Common myeloid progenitor, CD34-positive (primary cell): ENCODE measurements at regions not wholly inside any gene's neighbourhood (a gene's known extent, or its start where the extent isn't known, plus 50 kb on each side); places are given as distances from the start of the nearest gene placed in this dataset.

Experiments
- CTCF ChIA-PET: fragments of 350-600 bp; sonication (Branson Sonifier 250); formaldehyde crosslinking; loops from one replicate; lab custom pipeline; 2021; ENCODE audit warnings: antibody characterized with exemption; lab: Charles Lee
- POLR2A ChIA-PET: fragments of 350-600 bp; sonication (Branson Sonifier 250); formaldehyde crosslinking; loops from one replicate; lab custom pipeline; 2021; ENCODE audit warnings: antibody characterized with exemption; lab: Charles Lee
- DNase-seq, 3 donors: peaks; one replicate each; pipeline versions ENCODE4 v3.0.0 to v3.0.0-alpha.2; 2013
- H3K27ac ChIP-seq, 2 experiments: 1 replicate in 1 of 2; 2 replicates in 1 of 2; pipeline ENCODE4 v1.7.0; 2013; ENCODE audit warnings: inconsistent platforms in 2 of 2, low read length in 2 of 2, mild to moderate bottlenecking in 2 of 2, low read depth in 1 of 2, moderate library complexity in 1 of 2; ENCODE audit not compliant: severe bottlenecking in 2 of 2, insufficient read depth in 1 of 2, poor library complexity in 1 of 2
- H3K27me3 ChIP-seq, 5 experiments: replicated peaks in 2 of 5; 1 replicate in 3 of 5; 2 replicates in 2 of 5; pipeline versions ENCODE4 v1.6.1 to v1.7.0; 2013; ENCODE audit warnings: low read length in 4 of 5, mild to moderate bottlenecking in 2 of 5, moderate library complexity in 2 of 5, inconsistent platforms in 1 of 5; ENCODE audit not compliant: insufficient read depth in 5 of 5, control insufficient read depth in 4 of 5
- H3K36me3 ChIP-seq, 4 experiments: 1 replicate in 2 of 4; 2 replicates in 2 of 4; pipeline versions ENCODE4 v1.6.1 to v1.7.0; 2013; ENCODE audit warnings: low read length in 3 of 4, control low read depth in 1 of 4, mild to moderate bottlenecking in 1 of 4; ENCODE audit not compliant: control insufficient read depth in 4 of 4, insufficient read depth in 4 of 4
- H3K4me1 ChIP-seq, 4 experiments: 1 replicate in 3 of 4; 2 replicates in 1 of 4; pipeline versions ENCODE4 v1.6.1 to v1.7.1; 2013; ENCODE audit warnings: low read length in 3 of 4, mild to moderate bottlenecking in 3 of 4, control low read depth in 1 of 4, inconsistent platforms in 1 of 4, moderate library complexity in 1 of 4; ENCODE audit not compliant: control insufficient read depth in 4 of 4, insufficient read depth in 4 of 4; ENCODE audit errors: control extremely low read depth in 1 of 4
- H3K4me3 ChIP-seq, 7 experiments: 1 replicate in 4 of 7; 2 replicates in 3 of 7; pipeline versions ENCODE4 v1.5.1 to v1.7.0; 2013; ENCODE audit warnings: mild to moderate bottlenecking in 7 of 7, low read length in 6 of 7, moderate library complexity in 6 of 7, inconsistent platforms in 2 of 7, low read depth in 2 of 7, control low read depth in 1 of 7; ENCODE audit not compliant: insufficient read depth in 4 of 7, control insufficient read depth in 1 of 7; ENCODE audit errors: extremely low read depth in 1 of 7
- H3K9me3 ChIP-seq, 5 experiments: 1 replicate in 4 of 5; 2 replicates in 1 of 5; pipeline versions ENCODE4 v1.6.1 to v1.7.1; 2013; ENCODE audit warnings: low read length in 4 of 5, mild to moderate bottlenecking in 2 of 5, inconsistent platforms in 1 of 5, low read depth in 1 of 5, moderate library complexity in 1 of 5; ENCODE audit not compliant: control insufficient read depth in 4 of 5, insufficient read depth in 2 of 5; ENCODE audit errors: control extremely low read depth in 1 of 5
- WGBS: methylation state at CpG from one replicate; pipeline ENCODE4 v1.1.5; 2013; ENCODE audit not compliant: insufficient coverage; 5-methylcytosine and 5-hydroxymethylcytosine counted together

- Histone ChIP-seq H3K27me3 (no peaks in the 10 kb centered on the region), H3K27ac (no peak overlapping the region), H3K4me3 (no peak overlapping the region), H3K9me3 (no peaks in the 10 kb centered on the region), H3K36me3 (no peaks in the 10 kb centered on the region), H3K4me1 (peaks cover 0 to 3% (median 1%) of the 10 kb centered on the region in 4 experiments)
- WGBS: 80% methylated on average over 3 of the region's 3 CpGs
- ChIA-PET CTCF (interaction anchor here (1.0 kb wide), 1 partner anchor 8 kb away, joined by 3 read pairs; no protein-coding TSS in a partner anchor), POLR2A (no interaction called here)
- no peak for DNase-seq
These were observed 179.3 kb downstream of the C1D start for GRCh38 chr2:67883316-67884087.

GRCh38 chr2:67888351-67889005 is 174.3 kb downstream of the C1D start:
- CTCF ChIA-PET: no interaction called here
- H3K27ac ChIP-seq: no peak overlapping the region
- no peaks in the 10 kb centered on the region for H3K36me3 ChIP-seq
- DNase-seq: no peak
- H3K9me3 ChIP-seq: no peaks in the 10 kb centered on the region
- no peaks in the 10 kb centered on the region for H3K4me1 ChIP-seq
- no peak overlapping the region for H3K4me3 ChIP-seq
- POLR2A ChIA-PET: no interaction called here
- no peaks in the 10 kb centered on the region for H3K27me3 ChIP-seq

DNA sequence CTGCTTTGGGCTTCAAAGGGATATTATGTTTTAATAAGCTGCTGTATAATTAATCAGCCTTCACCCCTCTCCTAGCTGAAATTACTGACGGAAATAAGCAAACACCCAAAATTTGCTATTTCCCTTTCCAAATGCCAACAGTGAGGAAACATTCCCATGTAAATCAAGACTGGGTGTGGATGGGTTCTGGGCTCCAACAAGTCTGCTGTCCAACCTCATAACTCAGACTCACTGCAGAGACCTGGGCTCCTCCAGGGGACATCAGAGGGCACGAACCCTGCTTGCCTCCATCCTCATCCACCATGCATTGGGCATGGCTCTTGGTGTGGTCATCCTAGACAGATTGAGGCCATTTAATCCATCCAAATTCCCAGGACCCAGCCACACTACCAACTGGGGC is 173.7 kb downstream of the C1D start:
- CTCF ChIA-PET: no interaction called here
- no peak for DNase-seq
- POLR2A ChIA-PET: no interaction called here

DNA sequence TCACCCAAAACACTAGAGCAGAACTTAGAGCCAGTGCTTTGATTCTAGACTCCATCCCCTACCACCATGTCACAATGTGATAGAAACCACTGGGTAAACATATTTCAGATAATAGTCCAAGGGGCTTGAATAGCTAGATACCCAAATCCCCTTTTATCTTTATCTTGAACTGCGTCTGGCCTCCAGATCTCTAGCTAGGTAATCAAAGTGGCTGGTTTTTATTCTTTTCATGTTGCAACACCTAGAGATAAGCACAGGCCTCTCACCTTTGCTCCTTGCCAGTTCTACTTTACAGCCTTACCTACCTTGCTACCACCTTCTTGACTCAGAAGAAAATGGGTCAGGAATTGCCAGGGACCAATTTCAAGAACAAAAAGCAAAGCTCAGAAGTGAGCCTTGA is 171.2 kb downstream of the C1D start:
- CTCF ChIA-PET: interaction anchor here (1.4 kb wide), 1 partner anchor 9 kb away, joined by 3 read pairs; no protein-coding TSS in a partner anchor
- no peak overlapping the region for H3K4me3 ChIP-seq

More for the DNA sequence above, 173.7 kb downstream of the C1D start:
- H3K4me1 ChIP-seq: no peaks in the 10 kb centered on the region
- H3K27ac ChIP-seq: no peak overlapping the region
- no peaks in the 10 kb centered on the region for H3K36me3 ChIP-seq
- no peaks in the 10 kb centered on the region for H3K27me3 ChIP-seq
- no peak overlapping the region for H3K4me3 ChIP-seq
- 100% methylated on average over 2 of the region's 2 CpGs for WGBS
- H3K9me3 ChIP-seq: peaks cover 0 to 2% (median 0%) of the 10 kb centered on the region in 5 experiments

GRCh38 chr2:67892339-67892846 is 170.4 kb downstream of the C1D start:
- H3K4me3 ChIP-seq: no peak overlapping the region

More for the DNA sequence above, 171.2 kb downstream of the C1D start:
- Histone ChIP-seq H3K9me3 (peaks cover 0 to 2% (median 0%) of the 10 kb centered on the region in 5 experiments), H3K36me3 (no peaks in the 10 kb centered on the region), H3K4me1 (peaks cover 0 to 3% (median 0%) of the 10 kb centered on the region in 4 experiments), H3K27ac (no peak overlapping the region), H3K27me3 (no peaks in the 10 kb centered on the region)
- DNase-seq: no peak
- WGBS: no CpG with 5 or more reads among the region's 1 CpG
- POLR2A ChIA-PET: no interaction called here

DNA sequence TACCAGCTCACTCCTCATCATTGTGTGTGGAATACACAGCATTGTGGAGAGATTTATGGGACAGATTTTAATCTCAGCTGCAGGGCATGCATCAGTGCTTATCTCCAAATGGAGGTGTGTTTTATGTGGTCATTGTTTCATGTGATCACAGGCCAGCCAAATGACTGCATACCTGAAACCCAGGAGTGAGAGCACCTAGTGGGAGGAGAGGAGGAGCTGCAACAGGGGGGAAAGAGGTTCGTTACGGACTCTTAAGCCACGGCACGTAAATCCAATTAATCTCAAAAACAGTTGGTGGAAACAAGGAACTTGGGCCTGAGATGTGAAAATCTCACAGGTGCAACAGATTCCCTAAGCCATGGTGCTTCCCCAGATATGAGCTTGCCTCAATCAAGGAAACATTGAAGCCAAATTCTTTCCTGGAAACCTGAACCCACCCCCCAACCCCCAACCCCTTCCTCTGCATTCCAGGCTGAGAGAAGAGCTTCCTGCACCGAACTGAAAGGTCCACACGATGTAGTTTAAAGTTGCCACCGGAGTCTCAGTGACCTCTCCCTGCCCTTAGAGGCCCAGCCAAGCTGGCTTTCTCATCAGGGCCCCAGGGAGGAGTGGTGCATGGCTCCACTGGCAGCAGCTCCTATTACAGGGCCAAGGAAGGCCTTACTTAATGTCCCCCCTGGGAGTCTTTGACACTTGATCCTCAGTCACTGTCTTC is 167.4 kb downstream of the C1D start:
- ChIA-PET CTCF (interaction anchor here (0.9 kb wide), 1 partner anchor 10 kb away, joined by 3 read pairs; no protein-coding TSS in a partner anchor), POLR2A (no interaction called here)
- Histone ChIP-seq H3K4me3 (no peak overlapping the region), H3K27ac (no peak overlapping the region), H3K36me3 (no peaks in the 10 kb centered on the region), H3K27me3 (no peaks in the 10 kb centered on the region), H3K4me1 (peaks cover 0 to 3% (median under 1%) of the 10 kb centered on the region in 4 experiments), H3K9me3 (peaks cover 0 to 2% (median 0%) of the 10 kb centered on the region in 5 experiments)
- 43% methylated on average over 5 of the region's 7 CpGs for WGBS
- DNase-seq: peak in 2 of 3 donors; percentile 27 to 29

More at GRCh38 chr2:67892339-67892846, 170.4 kb downstream of the C1D start:
- H3K9me3 ChIP-seq: peaks cover 0 to 2% (median 0%) of the 10 kb centered on the region in 5 experiments
- no peak overlapping the region for H3K27ac ChIP-seq
- peaks cover 0 to 3% (median under 1%) of the 10 kb centered on the region in 4 experiments for H3K4me1 ChIP-seq
- H3K27me3 ChIP-seq: no peaks in the 10 kb centered on the region
- no peak for DNase-seq
- ChIA-PET CTCF (no interaction called here), POLR2A (no interaction called here)
- 93% methylated on average over 6 of the region's 6 CpGs for WGBS
- H3K36me3 ChIP-seq: no peaks in the 10 kb centered on the region
